Inflammatory macrophage treated with lipopolysaccharide for 4 hours (primary cell): ENCODE measurements at regions not wholly inside any gene's neighbourhood (a gene's known extent, or its start where the extent isn't known, plus 50 kb on each side); places are given as distances from the start of the nearest gene placed in this dataset.

ENCODE experiments used
- DNase-seq: peaks from one replicate; pipeline ENCODE4 v3.0.0-alpha.2; 2020

DNA sequence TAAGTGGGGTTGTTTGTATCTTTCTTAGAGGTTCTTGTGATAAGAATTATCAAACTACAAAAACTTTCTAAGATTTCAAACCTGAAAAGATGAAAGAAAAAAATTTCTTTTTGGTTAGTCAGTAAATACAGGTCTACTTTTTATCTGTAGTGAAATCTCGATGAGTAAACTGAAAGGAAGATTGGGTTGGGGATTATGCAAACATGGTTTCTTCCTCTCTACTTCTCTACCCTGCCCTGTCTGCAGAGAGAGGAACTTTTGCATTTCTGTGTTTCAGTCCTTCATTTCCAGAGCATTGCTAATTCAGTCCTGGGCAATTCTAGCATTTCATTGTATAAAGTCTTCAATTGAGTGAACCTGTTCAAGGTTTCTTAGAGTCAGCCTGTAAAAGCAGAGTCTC is 51.6 kb upstream of the IL2 start:
- DNase-seq = no peak
